MM.1S (cell line): ENCODE measurements at regions not wholly inside any gene's neighbourhood (a gene's known extent, or its start where the extent isn't known, plus 50 kb on each side); places are given as distances from the start of the nearest gene placed in this dataset.

Source experiments
- DNase-seq: peaks from one replicate; pipeline ENCODE4 v3.0.0-alpha.2; 2015
- H2AFZ ChIP-seq: fragments of 300-600 bp; sonication (generic); 2 replicates; pipeline ENCODE4 v1.6.0; 2016; ENCODE audit warnings: antibody characterized with exemption, low read length
- H3F3A ChIP-seq: fragments of 300-600 bp; sonication (generic); 2 replicates; pipeline ENCODE4 v1.6.1; 2016; ENCODE audit warnings: mild to moderate bottlenecking, antibody characterized with exemption, low read length, moderate library complexity, mixed read lengths; ENCODE audit not compliant: insufficient read depth
- H3K27ac ChIP-seq: fragments of 300-600 bp; sonication (generic); 2 replicates; pipeline ENCODE4 v1.5.1; 2016; ENCODE audit warnings: mild to moderate bottlenecking, low read length
- H3K27me3 ChIP-seq: fragments of 300-600 bp; sonication (generic); replicated peaks from 2 replicates; pipeline ENCODE4 v1.6.0; 2016; ENCODE audit warnings: low read length; ENCODE audit not compliant: insufficient read depth
- H3K36me3 ChIP-seq: fragments of 300-600 bp; sonication (generic); replicated peaks from 2 replicates; pipeline ENCODE4 v1.6.1; 2016; ENCODE audit warnings: mild to moderate bottlenecking, low read length, mixed read lengths; ENCODE audit not compliant: insufficient read depth
- H3K4me1 ChIP-seq: fragments of 300-600 bp; sonication (generic); 2 replicates; pipeline ENCODE4 v1.6.1; 2016; ENCODE audit warnings: low read length, mixed read lengths
- H3K4me2 ChIP-seq: fragments of 300-600 bp; sonication (generic); 2 replicates; pipeline ENCODE4 v1.6.0; 2016; ENCODE audit warnings: low read depth, low read length
- H3K4me3 ChIP-seq: fragments of 300-600 bp; sonication (generic); 2 replicates; pipeline ENCODE4 v1.5.1; 2016; ENCODE audit warnings: low read length, mixed read lengths
- H3K79me2 ChIP-seq: fragments of 300-600 bp; sonication (generic); 2 replicates; pipeline ENCODE4 v1.6.1; 2016; ENCODE audit warnings: mixed run types, low read length, mixed read lengths
- H3K9ac ChIP-seq: fragments of 300-600 bp; sonication (generic); 2 replicates; pipeline ENCODE4 v1.6.1; 2016; ENCODE audit warnings: low read length, mixed read lengths
- H3K9me2 ChIP-seq: fragments of 300-600 bp; sonication (generic); replicated peaks from 2 replicates; pipeline ENCODE4 v1.6.1; 2016; ENCODE audit warnings: mild to moderate bottlenecking, low read length, mixed read lengths; ENCODE audit not compliant: insufficient read depth
- H3K9me3 ChIP-seq: fragments of 300-600 bp; sonication (generic); replicated peaks from 2 replicates; pipeline ENCODE4 v1.6.1; 2016; ENCODE audit warnings: mild to moderate bottlenecking, low read length, mixed read lengths; ENCODE audit not compliant: insufficient read depth
- H4K20me1 ChIP-seq: fragments of 300-600 bp; sonication (generic); 2 replicates; pipeline ENCODE4 v1.6.1; 2016; ENCODE audit warnings: mild to moderate bottlenecking, low read length, moderate library complexity, mixed read lengths; ENCODE audit not compliant: insufficient read depth
- CTCF ChIP-seq: fragments of 300-600 bp; sonication (generic); IDR thresholded peaks from 2 replicates; pipeline ENCODE4 v1.5.1; 2016; ENCODE audit warnings: antibody characterized with exemption, low read length, mixed read lengths
- EZH2 ChIP-seq: fragments of 300-600 bp; sonication (generic); optimal IDR thresholded peaks from 2 replicates; pipeline ENCODE3; 2017; ENCODE audit warnings: low read depth, mild to moderate bottlenecking, antibody characterized with exemption, low read length, mixed read lengths
- EZH2phosphoT487 ChIP-seq: fragments of 300-600 bp; sonication (generic); IDR thresholded peaks from 2 replicates; pipeline ENCODE4 v1.6.1; 2018; ENCODE audit warnings: antibody characterized with exemption, low read length

- no peaks in the 10 kb centered on the region for H4K20me1 ChIP-seq
- DNase-seq, result no peak
- no peaks in the 10 kb centered on the region for H3K9me2 ChIP-seq
- TF ChIP-seq CTCF, result no peak
- no peak for TF ChIP-seq EZH2phosphoT487
- TF ChIP-seq EZH2, result no peak
- no peak overlapping the region for H3K27ac ChIP-seq
- H3K4me1 ChIP-seq, result no peaks in the 10 kb centered on the region
- 0 out of 2 replicates have a peak, but pooled peaks cover 4% of the 10 kb centered on the region for H3F3A ChIP-seq
- H3K79me2 ChIP-seq, result no peaks in the 10 kb centered on the region
- H3K9ac ChIP-seq, result no peak overlapping the region
- H3K27me3 ChIP-seq, result no peaks in the 10 kb centered on the region
- H3K4me3 ChIP-seq, result no peak overlapping the region
- H3K9me3 ChIP-seq, result no peaks in the 10 kb centered on the region
- no peak overlapping the region for H2AFZ ChIP-seq
- no peaks in the 10 kb centered on the region for H3K36me3 ChIP-seq
- H3K4me2 ChIP-seq, result no peak overlapping the region
Observed at GRCh38 chr12:76704693-76705092, 59.2 kb upstream of the ZDHHC17 start.

GRCh38 chr12:76706101-76706500 lies 57.8 kb upstream of the ZDHHC17 start:
- no peaks in the 10 kb centered on the region for H4K20me1 ChIP-seq

GRCh38 chr12:76706761-76707160 lies 57.2 kb upstream of the ZDHHC17 start:
- no peaks in the 10 kb centered on the region for H3K4me1 ChIP-seq
- no peak overlapping the region for H3K9ac ChIP-seq
- no peak for DNase-seq
- no peaks in the 10 kb centered on the region for H3K36me3 ChIP-seq
- H3K79me2 ChIP-seq, result no peaks in the 10 kb centered on the region
- H2AFZ ChIP-seq, result no peak overlapping the region
- TF ChIP-seq EZH2phosphoT487, result no peak
- no peak for TF ChIP-seq CTCF
- TF ChIP-seq EZH2, result no peak
- no peaks in the 10 kb centered on the region for H3K9me3 ChIP-seq
- no peak overlapping the region for H3K4me3 ChIP-seq
- no peaks in the 10 kb centered on the region for H4K20me1 ChIP-seq
- no peak overlapping the region for H3K27ac ChIP-seq
- no peak overlapping the region for H3K4me2 ChIP-seq
- no peaks in the 10 kb centered on the region for H3K27me3 ChIP-seq
- no peaks in the 10 kb centered on the region for H3K9me2 ChIP-seq
- H3F3A ChIP-seq, result 0 out of 2 replicates have a peak, but pooled peaks cover 4% of the 10 kb centered on the region

More at GRCh38 chr12:76706101-76706500, 57.8 kb upstream of the ZDHHC17 start:
- no peak for DNase-seq
- Histone ChIP-seq H3F3A (0 out of 2 replicates have a peak, but pooled peaks cover 4% of the 10 kb centered on the region), H3K4me3 (no peak overlapping the region), H3K9ac (no peak overlapping the region), H3K9me2 (no peaks in the 10 kb centered on the region), H3K36me3 (no peaks in the 10 kb centered on the region), H3K27ac (no peak overlapping the region), H3K27me3 (no peaks in the 10 kb centered on the region), H3K9me3 (no peaks in the 10 kb centered on the region), H2AFZ (no peak overlapping the region), H3K4me2 (no peak overlapping the region), H3K4me1 (no peaks in the 10 kb centered on the region), H3K79me2 (no peaks in the 10 kb centered on the region)
- TF ChIP-seq CTCF, result no peak
- no peak for TF ChIP-seq EZH2
- TF ChIP-seq EZH2phosphoT487, result no peak
